ENCODE measurements at regions not wholly inside any gene's neighbourhood (a gene's known extent, or its start where the extent isn't known, plus 50 kb on each side); places are given as distances from the start of the nearest gene placed in this dataset.

GRCh38 chr14:86310611-86311010 lies 780.7 kb downstream of the FLRT2 start:
- TF ChIP-seq, protein P1, sequence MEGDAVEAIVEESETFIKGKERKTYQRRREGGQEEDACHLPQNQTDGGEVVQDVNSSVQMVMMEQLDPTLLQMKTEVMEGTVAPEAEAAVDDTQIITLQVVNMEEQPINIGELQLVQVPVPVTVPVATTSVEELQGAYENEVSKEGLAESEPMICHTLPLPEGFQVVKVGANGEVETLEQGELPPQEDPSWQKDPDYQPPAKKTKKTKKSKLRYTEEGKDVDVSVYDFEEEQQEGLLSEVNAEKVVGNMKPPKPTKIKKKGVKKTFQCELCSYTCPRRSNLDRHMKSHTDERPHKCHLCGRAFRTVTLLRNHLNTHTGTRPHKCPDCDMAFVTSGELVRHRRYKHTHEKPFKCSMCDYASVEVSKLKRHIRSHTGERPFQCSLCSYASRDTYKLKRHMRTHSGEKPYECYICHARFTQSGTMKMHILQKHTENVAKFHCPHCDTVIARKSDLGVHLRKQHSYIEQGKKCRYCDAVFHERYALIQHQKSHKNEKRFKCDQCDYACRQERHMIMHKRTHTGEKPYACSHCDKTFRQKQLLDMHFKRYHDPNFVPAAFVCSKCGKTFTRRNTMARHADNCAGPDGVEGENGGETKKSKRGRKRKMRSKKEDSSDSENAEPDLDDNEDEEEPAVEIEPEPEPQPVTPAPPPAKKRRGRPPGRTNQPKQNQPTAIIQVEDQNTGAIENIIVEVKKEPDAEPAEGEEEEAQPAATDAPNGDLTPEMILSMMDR (IDR thresholded peaks at IDR 0.05): no peak
- no peak for TF ChIP-seq POLR2A (IDR thresholded peaks at IDR 0.05; ENCODE audit: low read depth)
- TF ChIP-seq EP300 (IDR thresholded peaks at IDR 0.05): no peak
